IMR-90 (cell line): ENCODE measurements at regions not wholly inside any gene's neighbourhood (a gene's known extent, or its start where the extent isn't known, plus 50 kb on each side); places are given as distances from the start of the nearest gene placed in this dataset.

Experiments used
- ATAC-seq: fragments of 200-7000 bp; cut with Tn5 transposase; 2 replicates; pipeline ENCODE4 v1.9.1; 2020; ENCODE audit warnings: low read depth, mild to moderate bottlenecking, moderate library complexity
- BruUV-seq: library from RNA; stranded (reverse); fragments of 400-500 nt; replicated peaks from 2 replicates; lab custom pipeline; 2021; lab: Mats Ljungman, UMichigan
- CTCF ChIA-PET: fragments of 300-600 bp; formaldehyde crosslinking; extraction: SDS; loops from one replicate; lab custom pipeline; 2021; ENCODE audit warnings: antibody characterized with exemption; lab: Yijun Ruan, JAX
- POLR2A ChIA-PET: fragments of 300-600 bp; sonication (Branson Sonifier 250); formaldehyde crosslinking; loops from one replicate; lab custom pipeline; 2022; ENCODE audit warnings: antibody characterized with exemption; ENCODE audit not compliant: unreplicated experiment; lab: Charles Lee
- DNase-seq: peaks from one replicate; pipeline ENCODE4 v3.0.0; 2013
- H2AFZ ChIP-seq: replicated peaks from 2 replicates; pipeline ENCODE3; 2013; ENCODE audit warnings: low read length, mild to moderate bottlenecking; ENCODE audit not compliant: poor library complexity
- H2AK5ac ChIP-seq: 2 replicates; pipeline ENCODE4 v1.6.1; 2013; ENCODE audit warnings: low read depth, low read length, inconsistent platforms
- H2AK9ac ChIP-seq: replicated peaks from 2 replicates; pipeline ENCODE3; 2013; ENCODE audit warnings: mild to moderate bottlenecking, low read depth, low read length, moderate library complexity; ENCODE audit not compliant: poor library complexity
- H2BK120ac ChIP-seq: 2 replicates; pipeline ENCODE4 v1.6.1; 2013; ENCODE audit warnings: low read depth, low read length, inconsistent platforms
- H2BK15ac ChIP-seq: 3 replicates; pipeline ENCODE4 v1.6.1; 2013; ENCODE audit warnings: low read depth, low read length, inconsistent platforms
- H2BK20ac ChIP-seq: 2 replicates; pipeline ENCODE4 v1.6.1; 2013; ENCODE audit warnings: low read depth, mild to moderate bottlenecking, inconsistent platforms, low read length, moderate library complexity
- H2BK5ac ChIP-seq: 2 replicates; pipeline ENCODE4 v1.6.1; 2013; ENCODE audit warnings: mild to moderate bottlenecking, low read depth, low read length, inconsistent platforms; ENCODE audit not compliant: poor library complexity, severe bottlenecking
- H3K14ac ChIP-seq: replicated peaks from 2 replicates; pipeline ENCODE4 v1.6.1; 2013; ENCODE audit warnings: low read depth, low read length, inconsistent platforms
- H3K18ac ChIP-seq: 2 replicates; pipeline ENCODE4 v1.6.1; 2013; ENCODE audit warnings: low read depth, low read length, control low read depth
- H3K23ac ChIP-seq: 2 replicates; pipeline ENCODE4 v1.6.1; 2013; ENCODE audit warnings: low read depth, low read length, inconsistent platforms
- H3K27ac ChIP-seq: 2 replicates; pipeline ENCODE4 v1.5.1; 2013; ENCODE audit warnings: mild to moderate bottlenecking, control low read depth, low read length; ENCODE audit not compliant: insufficient read depth
- H3K27me3 ChIP-seq: 2 replicates; pipeline ENCODE4 v1.6.1; 2013; ENCODE audit warnings: low read length; ENCODE audit not compliant: control insufficient read depth, insufficient read depth
- H3K36me3 ChIP-seq: 2 replicates; pipeline ENCODE4 v1.6.1; 2013; ENCODE audit warnings: low read length, mixed read lengths; ENCODE audit not compliant: control insufficient read depth, insufficient read depth
- H3K4ac ChIP-seq: 2 replicates; pipeline ENCODE4 v1.6.1; 2013; ENCODE audit warnings: low read depth, low read length, inconsistent platforms
- H3K4me1 ChIP-seq: 2 replicates; pipeline ENCODE4 v1.6.1; 2013; ENCODE audit warnings: low read length, mixed read lengths; ENCODE audit not compliant: control insufficient read depth, insufficient read depth
- H3K4me2 ChIP-seq: 2 replicates; pipeline ENCODE4 v1.6.1; 2013; ENCODE audit warnings: low read depth, mild to moderate bottlenecking, control low read depth, low read length, moderate library complexity
- H3K4me3 ChIP-seq: 2 replicates; pipeline ENCODE4 v1.5.1; 2013; ENCODE audit warnings: low read depth, mild to moderate bottlenecking, control low read depth, low read length, moderate library complexity; ENCODE audit not compliant: insufficient read depth
- H3K56ac ChIP-seq: 2 replicates; pipeline ENCODE4 v1.6.1; 2013; ENCODE audit warnings: low read length, inconsistent platforms; ENCODE audit not compliant: insufficient read depth; ENCODE audit errors: extremely low read depth
- H3K79me1 ChIP-seq, 2 experiments: 2 replicates each; pipeline ENCODE4 v1.6.1; 2013; ENCODE audit warnings: low read length in 2 of 2, inconsistent platforms in 1 of 2, low read depth in 1 of 2
- H3K9ac ChIP-seq: 2 replicates; pipeline ENCODE4 v1.6.1; 2013; ENCODE audit warnings: low read depth, low read length, control low read depth
- H3K9me1 ChIP-seq: 2 replicates; pipeline ENCODE4 v1.6.1; 2013; ENCODE audit warnings: low read length, inconsistent platforms; ENCODE audit not compliant: insufficient read depth
- H3K9me3 ChIP-seq: 2 replicates; pipeline ENCODE4 v1.6.1; 2013; ENCODE audit warnings: low read length; ENCODE audit not compliant: control insufficient read depth, insufficient read depth
- H4K20me1 ChIP-seq: 2 replicates; pipeline ENCODE4 v1.6.1; 2013; ENCODE audit warnings: low read length, inconsistent platforms; ENCODE audit not compliant: insufficient read depth
- H4K5ac ChIP-seq: 2 replicates; pipeline ENCODE4 v1.6.1; 2013; ENCODE audit warnings: mild to moderate bottlenecking, low read depth, low read length, control low read depth
- H4K8ac ChIP-seq, 2 experiments: 2 replicates each; pipeline ENCODE4 v1.6.1; 2013; ENCODE audit warnings: low read depth in 2 of 2, low read length in 2 of 2, control low read depth in 1 of 2, inconsistent platforms in 1 of 2
- H4K91ac ChIP-seq: 2 replicates; pipeline ENCODE4 v1.6.1; 2013; ENCODE audit warnings: low read depth, low read length, inconsistent platforms; ENCODE audit not compliant: insufficient read depth
- CTCF ChIP-seq: conservative IDR thresholded peaks from 2 replicates; pipeline ENCODE4 v1.5.1; 2012; ENCODE audit warnings: mild to moderate bottlenecking, low read depth, low read length, improper control_type of control experiment
- ELK1 ChIP-seq: fragments of 150-350 bp; IDR thresholded peaks from 2 replicates; pipeline ENCODE4 v1.6.1; 2016; ENCODE audit warnings: low read depth, mild to moderate bottlenecking, low read length, moderate library complexity, borderline replicate concordance
- FOS ChIP-seq: fragments of 150-350 bp; IDR thresholded peaks from 2 replicates; pipeline ENCODE4 v1.6.1; 2016; ENCODE audit warnings: low read depth, low read length
- MAFK ChIP-seq: IDR thresholded peaks from 2 replicates; pipeline ENCODE4 v1.6.1; 2012; ENCODE audit warnings: low read depth, low read length, improper control_type of control experiment
- MAZ ChIP-seq: IDR thresholded peaks from 2 replicates; pipeline ENCODE4 v1.6.1; 2012; ENCODE audit warnings: low read depth, mild to moderate bottlenecking, low read length, improper control_type of control experiment, moderate library complexity, borderline replicate concordance
- MXI1 ChIP-seq: IDR thresholded peaks from 2 replicates; pipeline ENCODE4 v1.6.1; 2012; ENCODE audit warnings: low read depth, mild to moderate bottlenecking, low read length, moderate library complexity, borderline replicate concordance
- NFE2L2 ChIP-seq: fragments of 150-350 bp; IDR thresholded peaks from 2 replicates; pipeline ENCODE4 v1.6.1; 2016; ENCODE audit warnings: low read depth, mild to moderate bottlenecking, low read length
- POLR2A ChIP-seq: IDR thresholded peaks from 2 replicates; pipeline ENCODE4 v1.6.1; 2012; ENCODE audit warnings: mild to moderate bottlenecking, low read depth, low read length
- RCOR1 ChIP-seq: IDR thresholded peaks from 2 replicates; pipeline ENCODE4 v1.6.1; 2012; ENCODE audit warnings: mild to moderate bottlenecking, low read length, improper control_type of control experiment; ENCODE audit not compliant: insufficient replicate concordance
- USF2 ChIP-seq: fragments of 150-350 bp; IDR thresholded peaks from 2 replicates; pipeline ENCODE4 v1.6.1; 2017; ENCODE audit warnings: mild to moderate bottlenecking, antibody characterized with exemption, low read length, low read depth
- WGBS, 2 experiments: methylation state at CpG; one replicate each; pipeline versions ENCODE4 v1.1.5 to v1.1.7; 2013; ENCODE audit warnings: missing lambda C conversion rate in 2 of 2; ENCODE audit not compliant: insufficient read length in 1 of 2; ENCODE audit errors: extremely low coverage in 2 of 2; 5-methylcytosine and 5-hydroxymethylcytosine counted together
- dilution Hi-C: fragments of 300-500 bp; cut with HindIII; formaldehyde crosslinking; loops from one replicate; pipeline ENCODE4 v1.14.3; 2018; ENCODE audit warnings: low sequenced_read_pairs; ENCODE audit not compliant: unreplicated experiment
- in situ Hi-C: fragments of 300-500 bp; cut with MboI; formaldehyde crosslinking; loops from 3 replicates; pipeline ENCODE4 v1.14.3; 2019; ENCODE audit warnings: low sequenced_read_pairs, inconsistent platforms, mixed read lengths
- intact Hi-C: fragments of 100-400 bp; cut with micrococcal nuclease; formaldehyde crosslinking; loops from 2 replicates; pipeline ENCODE4 v1.10.0; 2022

GRCh38 chr13:106753251-106753650 is 185.3 kb upstream of the ARGLU1 start:
- ChIA-PET CTCF (no interaction called here), POLR2A (no interaction called here)
- 33% methylated on average over 1 of the region's 6 CpGs; no CpG with 5 or more reads in 1 of the 2 experiments for WGBS, 2 experiments
- no peaks in the 10 kb centered on the region for H4K20me1 ChIP-seq
- H2BK15ac ChIP-seq = no peak overlapping the region
- H3K79me1 ChIP-seq = no peaks in the 10 kb centered on the region
- H3K36me3 ChIP-seq = no peaks in the 10 kb centered on the region
- H3K23ac ChIP-seq = no peak overlapping the region
- no peak overlapping the region for H2BK20ac ChIP-seq
- no peaks in the 10 kb centered on the region for H3K9me1 ChIP-seq
- H3K18ac ChIP-seq = no peak overlapping the region
- H3K4me2 ChIP-seq = no peak overlapping the region
- H3K27me3 ChIP-seq = no peaks in the 10 kb centered on the region
- H4K5ac ChIP-seq = no peak overlapping the region
- in situ Hi-C loops (no loop called here), intact Hi-C loops (no loop called here), dilution Hi-C loops (no loop called here)
- H3K14ac ChIP-seq = no peak overlapping the region
- H2BK120ac ChIP-seq = no peak overlapping the region
- no peak overlapping the region for H3K27ac ChIP-seq
- no peak overlapping the region for H3K4ac ChIP-seq
- no peak for DNase-seq
- no peaks in the 10 kb centered on the region for H3K4me1 ChIP-seq
- TF ChIP-seq ELK1 (no peak), MAFK (no peak), POLR2A (no peak), USF2 (no peak), NFE2L2 (no peak), MAZ (no peak), MXI1 (no peak), CTCF (no peak), RCOR1 (no peak), FOS (no peak)
- no peak overlapping the region for H2AFZ ChIP-seq
- no peak overlapping the region for H3K4me3 ChIP-seq
- H2AK5ac ChIP-seq = no peak overlapping the region
- H2BK5ac ChIP-seq = no peak overlapping the region
- H2AK9ac ChIP-seq = no peak overlapping the region
- no peak overlapping the region for H4K8ac ChIP-seq
- no peak overlapping the region for H4K91ac ChIP-seq
- H3K9me3 ChIP-seq = no peaks in the 10 kb centered on the region
- H3K56ac ChIP-seq = no peak overlapping the region
- ATAC-seq = no peak
- no TSS peak for BruUV-seq
- H3K9ac ChIP-seq = no peak overlapping the region
